Muscle of back (tissue), 3 donors: ENCODE measurements at regions not wholly inside any gene's neighbourhood (a gene's known extent, or its start where the extent isn't known, plus 50 kb on each side); places are given as distances from the start of the nearest gene placed in this dataset.

Experiments used
- DNase-seq, 3 donors: peaks; one replicate each; pipeline versions ENCODE4 v3.0.0 to v3.0.0-alpha.2; 2013

DNA sequence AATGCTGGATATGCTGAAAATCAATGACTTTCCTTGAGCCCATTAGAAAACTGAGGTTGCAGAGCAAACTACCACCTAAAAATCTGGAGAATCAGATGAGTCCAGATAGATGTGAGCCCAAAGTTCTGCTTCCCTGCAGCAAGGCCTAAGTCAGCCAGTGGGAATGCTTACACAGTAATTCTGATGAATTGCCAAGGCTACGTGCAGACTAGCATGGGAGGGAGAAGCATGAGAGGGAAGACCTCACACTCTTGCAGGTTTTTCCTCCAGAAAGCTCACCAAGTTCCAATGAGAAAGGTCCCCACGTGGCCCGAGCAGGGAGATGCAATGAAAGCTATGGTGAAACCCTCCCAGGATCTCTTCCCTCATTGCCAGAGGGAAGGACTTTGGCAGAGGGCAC, 104.8 kb upstream of the SIRPA start:
- peak in 1 of 3 donors; percentile 27 for DNase-seq

DNA sequence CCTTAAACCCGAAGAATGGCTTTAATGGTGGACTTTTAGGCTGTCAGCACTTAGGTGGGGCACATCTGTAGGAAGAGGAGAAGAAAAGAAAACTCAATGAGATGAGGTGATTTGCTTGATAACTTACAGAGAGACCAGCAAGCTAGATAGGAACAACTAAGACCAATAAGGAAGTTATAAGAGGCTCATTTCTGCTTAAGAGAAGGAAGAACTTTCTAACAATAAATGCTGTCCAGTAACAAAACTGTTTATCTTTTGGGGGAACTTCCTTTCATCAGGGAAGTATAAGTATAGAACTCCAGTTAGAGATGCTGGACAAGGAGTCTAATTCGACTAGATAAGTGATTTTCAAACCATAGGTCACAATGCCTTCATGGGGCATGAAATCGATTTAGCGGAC, 107.2 kb upstream of the SIRPA start:
- no peak for DNase-seq

DNA sequence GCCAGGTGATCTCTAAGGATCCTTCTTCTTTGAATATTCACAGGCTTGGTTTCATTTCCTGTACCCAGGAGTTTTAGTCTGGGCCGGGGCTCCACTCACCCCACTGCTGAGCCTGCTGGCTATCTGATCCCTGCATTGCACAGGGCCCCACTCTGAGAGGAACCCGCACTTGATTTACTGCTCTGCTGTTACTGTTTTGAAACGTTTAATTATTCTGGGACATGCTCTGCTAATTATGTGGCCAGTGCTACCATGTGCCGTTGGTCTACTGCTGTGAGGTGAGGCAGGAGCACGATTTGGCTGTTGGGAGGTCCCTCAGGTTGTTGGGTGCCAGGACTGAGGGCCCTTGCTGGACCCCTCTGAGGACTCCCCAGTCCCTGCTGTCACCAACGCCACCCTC, 108.7 kb upstream of the SIRPA start:
- DNase-seq = no peak

DNA sequence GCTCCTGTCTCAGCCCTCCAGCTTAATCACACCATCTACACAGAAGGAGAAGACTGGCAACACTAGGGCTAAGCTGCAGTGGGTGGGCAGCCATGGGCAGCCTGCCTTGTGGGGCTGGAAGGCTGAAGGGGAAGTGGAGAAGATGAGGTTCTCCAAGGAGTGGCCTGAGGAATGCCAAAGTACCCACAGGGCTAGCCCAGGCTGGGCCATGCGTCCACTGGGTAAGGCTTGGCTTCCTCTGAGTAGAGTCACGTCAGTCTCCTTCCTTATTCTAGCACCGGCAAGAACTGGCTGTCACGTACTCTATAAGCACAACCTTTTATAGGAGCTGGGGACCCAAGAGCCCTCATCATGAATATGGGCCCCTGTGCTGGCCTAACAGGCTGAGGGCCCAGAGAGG, 110.6 kb upstream of the SIRPA start:
- DNase-seq = no peak

DNA sequence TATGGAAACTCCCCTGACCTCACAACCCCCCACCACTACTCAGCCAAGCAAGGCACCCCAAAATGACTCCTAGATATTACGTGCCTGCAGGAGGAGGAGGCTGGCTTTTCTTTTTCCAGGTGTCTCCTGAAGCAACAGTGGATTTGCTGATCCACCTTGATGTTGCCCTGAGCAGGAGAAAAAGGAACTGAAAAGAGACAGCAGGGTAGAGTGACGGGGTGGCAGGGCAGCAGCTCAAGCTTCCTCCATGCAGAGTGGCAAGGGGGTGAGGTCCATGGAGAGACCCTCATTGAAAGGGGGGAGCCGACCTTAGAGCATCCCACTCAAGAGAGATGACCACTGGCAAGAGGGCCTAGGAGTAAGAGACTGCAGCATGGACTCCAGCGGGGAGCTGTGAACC, 112.0 kb upstream of the SIRPA start:
- no peak for DNase-seq

DNA sequence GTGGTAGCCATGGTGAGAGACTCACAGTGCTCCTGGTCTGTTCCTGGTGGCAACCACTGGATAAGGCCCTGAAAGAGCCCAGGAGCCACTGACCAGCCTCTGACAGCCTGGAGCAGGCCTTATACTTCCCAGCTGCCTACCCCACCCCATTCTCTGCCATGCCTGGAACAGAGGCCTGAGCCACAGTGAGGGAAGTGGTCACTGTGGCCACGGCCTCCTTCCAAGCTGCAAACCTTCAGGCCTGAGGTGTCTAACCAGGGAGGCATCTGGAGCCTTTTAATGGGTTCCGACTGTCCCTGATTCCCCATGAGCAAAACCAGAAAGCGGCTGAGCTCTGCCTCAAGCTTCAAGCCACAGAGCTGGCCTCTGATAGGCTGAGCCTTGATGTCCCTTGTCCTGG, 113.0 kb upstream of the SIRPA start:
- no peak for DNase-seq

DNA sequence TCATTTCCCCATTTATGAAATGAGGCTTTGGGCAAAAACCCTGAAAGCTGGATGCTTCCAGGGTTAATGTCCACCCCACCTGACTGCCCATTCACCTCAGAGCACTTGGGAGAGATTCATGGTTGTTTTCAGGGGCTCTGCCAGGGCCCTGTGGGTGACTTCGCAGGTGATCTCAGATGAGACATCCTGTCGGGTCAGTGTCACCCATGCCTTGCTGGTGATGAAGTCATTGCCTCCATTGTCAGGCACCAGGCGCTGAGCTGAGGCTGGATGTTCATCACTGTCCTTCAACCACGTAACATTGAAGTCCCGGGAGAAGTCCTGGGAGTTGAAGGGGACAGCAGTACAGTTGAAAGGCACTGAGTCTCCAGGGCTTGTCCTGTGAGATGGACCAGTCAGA, 115.6 kb upstream of the SIRPA start:
- DNase-seq = no peak

DNA sequence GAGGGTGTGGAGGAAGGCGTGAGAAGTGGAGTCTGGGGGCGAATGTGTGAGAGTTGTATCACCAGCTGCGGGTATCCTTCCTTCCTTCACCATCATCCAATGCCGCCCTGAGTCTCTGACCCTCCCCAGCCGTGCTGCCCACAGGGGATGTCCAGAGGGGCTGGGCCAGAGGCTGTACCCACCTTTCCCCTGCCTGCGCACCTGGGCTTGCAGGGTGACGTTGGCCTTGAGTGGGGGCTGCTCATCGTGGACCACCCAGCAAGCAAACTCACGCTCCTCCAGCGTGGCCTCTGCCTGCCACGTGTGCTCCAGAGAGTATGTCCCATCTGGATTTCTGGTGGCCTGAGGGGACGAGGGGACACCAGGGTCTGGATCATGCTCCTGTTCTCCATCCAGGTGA, 116.9 kb upstream of the SIRPA start:
- DNase-seq = no peak

DNA sequence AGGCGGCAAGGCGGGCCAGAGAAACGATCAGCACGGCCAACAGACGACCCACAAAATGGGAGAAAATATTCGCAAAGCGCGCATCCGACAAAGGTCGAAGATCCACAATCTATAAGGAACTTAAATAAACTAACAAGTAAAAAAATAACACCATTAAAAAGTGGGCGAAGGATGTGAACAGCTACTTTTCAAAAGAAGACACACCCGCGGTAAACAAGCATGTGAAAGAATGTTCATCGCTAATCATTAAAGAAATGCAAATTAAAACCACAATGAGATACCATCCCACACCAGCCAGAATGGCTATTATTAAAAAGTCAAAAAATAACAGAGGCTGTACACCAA, 117.8 kb upstream of the SIRPA start:
- no peak for DNase-seq

DNA sequence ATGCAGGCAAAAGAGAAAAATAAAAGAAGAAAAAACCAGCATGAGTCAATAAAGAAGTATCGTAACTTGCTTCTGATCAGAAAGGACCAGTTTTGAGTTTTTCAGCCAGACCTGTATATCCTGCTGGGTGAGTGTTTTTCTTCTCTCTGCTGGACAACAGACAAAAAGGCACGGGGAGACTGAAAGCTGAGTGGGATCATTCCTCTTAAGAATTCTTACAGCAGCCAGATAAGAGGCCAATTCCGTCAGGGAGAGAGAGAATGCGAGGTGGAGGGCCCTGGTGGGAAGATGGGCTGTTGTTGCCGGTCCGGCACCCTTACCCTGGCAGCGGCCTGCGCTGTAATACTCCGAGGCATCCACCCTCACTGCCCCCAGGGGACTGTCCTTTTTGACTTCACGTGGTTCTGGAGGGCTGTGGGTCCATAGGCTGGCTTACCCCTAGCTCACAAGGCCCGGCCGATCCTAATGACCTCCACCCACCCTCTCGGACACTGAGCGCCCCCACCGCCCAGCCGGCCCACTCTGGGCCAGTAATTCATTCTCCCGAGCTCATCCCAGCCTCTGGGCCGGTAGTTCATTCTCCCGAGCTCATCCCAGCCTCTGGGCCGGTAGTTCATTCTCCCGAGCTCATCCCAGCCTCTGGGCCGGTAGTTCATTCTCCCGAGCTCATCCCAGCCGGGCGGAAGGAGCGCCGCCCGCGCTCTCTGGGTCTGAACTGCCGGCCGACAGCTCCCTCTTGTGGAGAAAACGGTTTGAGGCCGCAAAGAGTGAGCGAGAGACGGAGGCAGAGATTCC, 118.3 kb upstream of the SIRPA start:
- DNase-seq = peak; percentile 88 to 95 (median 95)

DNA sequence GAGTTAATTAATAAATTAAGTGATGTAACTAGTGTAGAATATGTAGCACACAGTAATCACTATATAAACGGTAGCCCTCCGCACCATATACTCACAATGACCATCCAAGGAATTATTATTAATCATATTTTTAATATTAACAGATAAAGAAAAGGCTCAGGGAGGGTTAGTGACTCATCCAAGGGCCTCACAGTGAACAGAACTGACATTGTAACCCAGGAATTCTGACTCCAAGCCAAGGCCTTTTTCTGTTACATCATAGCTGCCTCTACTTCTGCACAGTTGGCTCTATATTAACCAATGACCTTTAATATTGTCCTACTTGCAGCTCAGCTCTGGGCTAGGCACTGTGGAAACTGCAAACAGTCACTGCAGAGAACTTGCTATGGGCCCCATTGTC, 117.5 kb upstream of the SIRPG start:
- no peak for DNase-seq

DNA sequence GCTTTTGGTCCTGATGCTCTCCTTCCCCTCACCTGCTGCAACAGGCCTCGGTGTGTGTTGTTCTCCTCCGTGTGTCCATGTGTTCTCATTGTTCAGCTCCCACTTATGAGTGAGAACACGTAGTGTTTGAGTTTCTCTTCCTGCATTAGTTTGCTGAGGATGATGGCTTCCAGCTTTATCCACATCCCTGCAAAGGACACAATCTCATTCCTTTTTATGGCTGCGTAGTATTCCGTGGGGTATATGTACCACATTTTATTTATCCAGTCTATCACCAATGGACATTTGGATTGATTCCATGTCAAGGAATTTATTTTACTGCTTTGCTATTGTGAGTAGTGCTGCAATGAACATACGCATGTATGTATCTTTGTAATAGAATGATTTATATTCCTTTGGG, 116.9 kb upstream of the SIRPG start:
- no peak for DNase-seq

DNA sequence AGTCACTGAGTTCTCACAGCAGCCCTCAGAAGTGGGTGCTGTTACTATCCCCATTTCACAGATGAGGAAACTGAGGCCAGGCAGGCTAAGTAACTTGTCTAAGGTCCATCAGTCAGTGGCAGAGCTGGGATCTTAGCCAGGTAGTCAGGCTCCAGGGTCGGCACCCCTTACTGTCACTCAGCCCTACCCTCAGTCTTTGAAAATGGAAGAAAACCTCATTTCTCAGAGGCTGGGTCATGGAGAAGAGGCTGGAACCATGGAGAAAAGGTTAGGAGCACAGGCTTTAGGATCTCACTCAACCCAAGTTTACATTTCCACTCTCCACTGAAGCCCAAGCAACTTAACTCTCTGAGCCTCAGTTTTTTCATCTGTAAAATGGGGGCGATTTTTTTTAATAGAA, 116.2 kb upstream of the SIRPG start:
- DNase-seq = no peak

DNA sequence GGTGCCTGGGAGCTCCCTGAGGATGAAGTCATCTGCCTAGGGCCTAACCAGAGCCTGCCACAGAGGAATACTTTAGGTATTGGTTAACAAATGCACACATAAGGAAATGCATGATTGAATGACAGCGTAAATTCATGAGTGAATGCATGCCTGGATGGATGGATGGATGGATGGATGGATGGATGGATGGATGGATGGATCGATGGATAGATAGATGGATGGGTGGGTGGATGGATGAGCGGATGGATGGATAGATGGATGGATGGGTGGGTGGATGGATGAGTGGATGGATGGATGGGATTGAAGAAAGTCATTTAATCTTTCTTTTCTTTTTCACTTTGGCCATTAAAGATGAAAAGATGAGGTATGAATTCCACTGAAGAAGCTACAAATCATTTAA, 111.9 kb upstream of the SIRPG start:
- no peak for DNase-seq

DNA sequence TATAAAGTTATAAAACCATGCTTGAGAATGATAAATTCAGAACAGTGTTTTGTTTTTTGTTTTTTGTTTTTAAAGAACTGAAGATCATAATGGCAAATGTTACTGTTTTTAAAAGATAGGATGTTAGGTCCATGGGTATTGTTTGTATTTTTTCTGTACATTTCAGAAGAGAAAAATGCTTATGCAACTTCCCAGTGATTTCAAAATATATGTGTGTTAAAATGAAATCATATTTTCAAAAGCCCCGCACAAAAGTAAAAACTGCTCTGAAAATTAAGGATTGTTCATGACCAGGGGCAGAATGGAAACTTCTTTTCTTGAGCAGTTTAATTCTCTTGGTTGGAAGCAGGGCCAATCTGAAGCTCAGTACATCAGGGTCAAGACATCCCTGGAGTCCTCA, 109.2 kb upstream of the SIRPG start:
- DNase-seq = no peak

DNA sequence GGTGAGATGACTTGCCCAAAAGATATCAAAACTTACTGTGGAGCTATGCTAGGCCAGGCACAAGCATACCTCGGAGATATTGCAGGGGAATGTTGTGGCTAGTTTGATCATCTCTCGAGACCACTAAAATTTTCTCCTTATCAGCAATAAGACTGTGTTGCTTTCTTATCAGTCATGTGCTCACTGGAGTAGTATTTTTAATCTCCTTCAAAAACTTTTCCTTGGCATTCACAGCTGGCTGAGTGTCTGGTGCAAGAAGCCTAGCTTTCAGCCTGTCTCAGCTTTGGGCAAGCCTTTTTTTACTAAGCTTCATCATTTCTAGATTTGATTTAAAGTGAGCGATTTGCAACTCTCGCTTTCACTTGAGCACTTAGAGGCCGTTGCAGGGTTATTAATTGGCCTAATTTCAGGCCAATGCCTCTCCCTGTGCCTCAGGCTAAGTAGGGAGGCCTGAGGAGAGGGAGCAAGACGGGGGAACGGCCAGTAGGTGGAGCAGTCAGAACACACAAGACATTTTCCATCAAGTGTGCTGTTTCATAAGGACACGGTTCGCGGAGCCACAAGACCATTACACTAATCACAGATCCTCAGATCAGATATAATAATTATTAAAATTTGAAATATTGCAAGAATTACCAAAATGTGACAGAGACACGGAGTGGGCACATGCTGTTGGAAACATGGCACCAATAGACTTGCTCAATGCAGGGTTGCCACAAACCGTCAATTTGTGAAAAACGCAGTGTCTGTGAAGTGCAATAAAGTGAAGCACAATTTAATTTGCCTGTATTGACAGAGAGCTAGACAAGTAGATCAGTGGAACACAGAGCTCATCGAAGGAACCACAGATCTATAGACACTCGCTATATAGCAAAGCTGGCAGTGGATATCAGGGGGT, 106.8 kb upstream of the SIRPG start:
- peak; percentile 54 to 84 (median 72) for DNase-seq

DNA sequence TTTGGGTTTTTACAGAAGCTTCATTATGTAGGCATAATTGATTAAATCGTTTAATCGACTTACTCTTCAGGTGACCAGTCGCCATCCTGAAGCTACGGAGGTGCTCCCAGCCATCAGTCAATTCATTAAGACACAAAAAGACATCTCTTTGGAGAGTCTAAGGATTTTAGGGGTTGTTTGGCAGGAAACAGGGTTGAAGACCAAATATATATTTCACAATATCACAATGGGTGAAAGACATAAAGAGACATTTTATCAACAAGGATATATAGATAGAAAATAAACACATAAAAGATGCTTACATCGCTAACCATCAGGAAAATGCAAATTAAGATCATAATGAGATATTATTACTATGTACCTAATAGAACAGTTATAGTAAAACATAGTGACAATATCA, 104.0 kb upstream of the SIRPG start:
- no peak for DNase-seq

DNA sequence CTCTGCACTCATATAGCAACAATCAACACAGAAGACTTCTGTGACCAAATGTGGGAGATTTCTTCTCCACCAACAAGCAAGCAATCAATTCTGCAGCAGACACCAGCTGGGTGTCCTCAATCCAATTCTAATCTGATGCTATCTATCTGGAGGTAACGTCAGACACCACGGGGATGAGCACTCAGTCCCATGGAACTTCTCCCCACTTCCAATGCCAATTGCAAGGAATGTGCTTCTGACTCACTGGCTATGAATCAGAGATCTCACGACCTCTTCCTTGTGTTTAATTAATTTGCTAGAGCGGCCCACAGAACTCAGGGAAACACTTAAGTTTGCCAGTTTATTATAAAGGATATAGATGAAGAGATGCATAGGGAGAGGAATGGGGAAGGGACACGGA, 103.5 kb upstream of the SIRPG start:
- DNase-seq = peak in 1 of 3 donors; percentile 37

DNA sequence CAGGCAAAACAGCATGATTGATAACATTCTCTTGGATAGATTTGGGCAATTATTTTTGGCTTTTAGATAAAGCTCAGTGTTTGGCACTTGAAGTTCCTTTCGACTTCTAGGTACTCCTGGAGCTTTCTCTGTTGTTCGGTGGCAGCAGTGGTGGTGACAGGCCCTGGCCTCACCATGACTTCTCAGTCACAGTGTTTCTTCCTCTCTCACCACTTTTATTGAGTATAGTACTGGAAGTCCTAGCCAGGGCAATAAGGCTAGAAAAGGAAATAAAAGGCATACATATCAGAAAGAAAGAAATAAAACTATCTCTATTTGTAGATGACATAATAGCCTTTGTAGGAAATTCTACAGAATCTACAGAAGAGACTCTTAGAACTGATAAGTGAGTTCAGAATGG, 101.2 kb upstream of the SIRPG start:
- no peak for DNase-seq

DNA sequence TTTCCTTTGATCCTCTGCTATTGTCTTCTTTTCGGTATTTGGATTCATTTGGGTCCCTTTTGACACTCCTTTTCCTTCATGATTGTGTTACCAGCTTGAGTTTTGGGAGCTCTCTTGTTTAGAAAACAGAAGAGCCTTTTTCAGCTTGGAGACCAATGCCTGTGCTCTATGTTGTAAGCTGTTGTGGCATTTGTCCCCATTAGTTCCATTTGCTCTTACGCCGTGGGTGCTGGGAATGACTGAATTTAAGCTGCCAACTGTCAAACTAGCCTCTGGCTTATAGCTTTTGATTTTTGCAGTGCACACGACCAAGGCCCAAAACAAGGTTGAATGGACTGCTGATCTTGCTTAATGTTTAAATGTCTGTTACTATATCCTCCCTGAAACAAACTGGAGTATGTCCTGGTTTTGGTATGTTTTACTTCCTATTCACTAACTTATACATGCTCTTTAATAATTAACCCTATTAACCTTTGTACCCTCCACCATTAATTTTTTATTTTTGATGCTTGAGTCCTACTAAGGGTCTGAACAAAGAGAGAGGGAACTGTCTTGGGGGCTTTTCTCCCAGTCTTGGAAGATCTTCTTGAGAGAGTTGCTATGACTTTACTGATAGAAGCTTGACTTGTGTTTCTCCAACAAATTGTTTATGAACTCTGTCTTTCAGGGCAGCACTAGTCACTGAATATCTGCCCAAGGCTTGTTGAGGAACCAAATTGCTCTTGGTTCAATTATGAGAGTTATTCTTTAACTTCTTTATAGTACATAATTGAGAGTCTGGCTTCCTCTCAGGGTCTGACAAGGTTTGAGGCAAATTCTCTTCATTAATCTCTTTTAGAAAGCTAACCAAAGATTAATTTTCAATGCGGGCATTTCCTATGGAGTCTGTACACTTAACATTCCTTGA, 100.3 kb upstream of the SIRPG start:
- DNase-seq = no peak

DNA sequence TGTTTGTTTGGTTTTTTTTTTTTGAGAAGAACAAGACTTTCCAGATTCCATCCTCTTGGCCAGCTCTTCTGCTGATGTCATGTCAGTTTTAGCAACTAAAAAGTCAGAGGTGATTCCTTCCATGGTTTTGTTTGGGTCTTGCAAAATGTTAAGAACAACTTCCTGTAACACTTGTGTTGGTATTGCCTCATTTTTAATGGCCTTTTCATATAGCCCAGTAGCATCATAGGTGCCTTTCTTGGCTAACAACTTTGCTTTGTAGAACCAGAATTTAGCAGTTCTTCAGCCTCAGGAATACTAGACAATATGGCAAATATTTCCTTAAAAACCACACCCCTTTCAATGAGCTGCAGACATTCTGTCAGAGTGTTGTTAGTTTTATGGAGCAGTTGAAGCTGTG, 99.5 kb upstream of the SIRPG start:
- DNase-seq = no peak

DNA sequence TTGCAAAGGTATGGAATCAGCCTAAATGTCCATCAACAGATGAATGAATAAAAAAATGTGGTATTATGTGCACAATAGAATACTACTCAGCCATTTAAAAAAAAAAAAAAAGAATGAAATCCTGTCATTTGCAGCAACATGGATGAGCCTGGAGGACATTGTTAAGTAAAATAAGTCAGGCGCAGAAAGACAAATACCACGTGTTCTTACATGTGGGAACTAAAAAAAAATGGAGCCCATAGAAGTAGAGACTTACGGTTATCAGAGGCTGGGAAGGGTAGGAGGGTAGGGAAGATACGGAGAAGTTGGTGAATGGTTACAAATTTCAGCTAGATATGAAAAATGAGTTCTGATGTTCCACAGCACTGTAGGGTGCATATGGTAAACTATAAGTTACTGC, 97.2 kb upstream of the SIRPG start:
- no peak for DNase-seq
